Astrocyte (in vitro differentiated cells and primary cell): ENCODE measurements at regions not wholly inside any gene's neighbourhood (a gene's known extent, or its start where the extent isn't known, plus 50 kb on each side); places are given as distances from the start of the nearest gene placed in this dataset.

Experiments used
- DNase-seq: peaks from one replicate; pipeline ENCODE4 v3.0.0-alpha.2; 2010; ENCODE audit warnings: low read depth
- FAIRE-seq: peaks from 2 replicates; lab custom pipeline; 2011; peaks lifted over from hg19 to GRCh38; lab: Jason Lieb, UNC
- H2AFZ ChIP-seq: 2 replicates; pipeline ENCODE4 v1.6.0; 2012; ENCODE audit warnings: low read depth, low read length, inconsistent platforms
- H3K27ac ChIP-seq: 2 replicates; pipeline ENCODE4 v1.5.1; 2011; ENCODE audit warnings: low read depth, low read length, inconsistent platforms
- H3K27me3 ChIP-seq: 2 replicates; pipeline ENCODE4 v1.6.0; 2011; ENCODE audit warnings: low read length, inconsistent platforms; ENCODE audit not compliant: insufficient read depth
- H3K36me3 ChIP-seq: 2 replicates; pipeline ENCODE4 v1.5.1; 2011; ENCODE audit warnings: low read length, inconsistent platforms; ENCODE audit not compliant: insufficient read depth
- H3K4me1 ChIP-seq: 2 replicates; pipeline ENCODE4 v1.5.1; 2011; ENCODE audit warnings: low read length, inconsistent platforms; ENCODE audit not compliant: insufficient read depth
- H3K4me2 ChIP-seq: 2 replicates; pipeline ENCODE4 v1.6.0; 2012; ENCODE audit warnings: low read length, inconsistent platforms
- H3K4me3 ChIP-seq: 2 replicates; pipeline ENCODE4 v1.5.1; 2011; ENCODE audit warnings: low read depth, mild to moderate bottlenecking, low read length, inconsistent platforms; ENCODE audit not compliant: insufficient read depth
- H3K79me2 ChIP-seq: 2 replicates; pipeline ENCODE4 v1.6.0; 2012; ENCODE audit warnings: mild to moderate bottlenecking, low read length, inconsistent platforms; ENCODE audit not compliant: insufficient read depth
- H3K9ac ChIP-seq: 2 replicates; pipeline ENCODE4 v1.6.0; 2012; ENCODE audit warnings: mild to moderate bottlenecking, low read length, inconsistent platforms
- H3K9me3 ChIP-seq: 2 replicates; pipeline ENCODE4 v1.5.1; 2012; ENCODE audit warnings: low read depth, mild to moderate bottlenecking, low read length, inconsistent platforms; ENCODE audit not compliant: insufficient read depth
- H4K20me1 ChIP-seq: 2 replicates; pipeline ENCODE4 v1.6.0; 2012; ENCODE audit warnings: low read length, inconsistent platforms; ENCODE audit not compliant: insufficient read depth
- H3K27ac Mint-ChIP-seq: one replicate; pipeline ENCODE4 v1.8.0; 2021; ENCODE audit warnings: mild to moderate bottlenecking, mixed read lengths; ENCODE audit not compliant: unreplicated experiment
- H3K27me3 Mint-ChIP-seq: one replicate; pipeline ENCODE4 v1.8.0; 2021; ENCODE audit warnings: low read depth, mixed read lengths; ENCODE audit not compliant: unreplicated experiment
- H3K36me3 Mint-ChIP-seq: one replicate; pipeline ENCODE4 v1.8.0; 2021; ENCODE audit warnings: low read depth, mixed read lengths; ENCODE audit not compliant: unreplicated experiment
- H3K4me1 Mint-ChIP-seq: one replicate; pipeline ENCODE4 v1.8.0; 2021; ENCODE audit warnings: low read depth, mixed read lengths; ENCODE audit not compliant: unreplicated experiment
- H3K4me3 Mint-ChIP-seq: one replicate; pipeline ENCODE4 v1.8.0; 2021; ENCODE audit warnings: mild to moderate bottlenecking, moderate library complexity, mixed read lengths; ENCODE audit not compliant: unreplicated experiment
- H3K9me3 Mint-ChIP-seq: one replicate; pipeline ENCODE4 v1.8.0; 2021; ENCODE audit warnings: mild to moderate bottlenecking, mixed read lengths; ENCODE audit not compliant: unreplicated experiment
- CTCF ChIP-seq: IDR thresholded peaks from 2 replicates; pipeline ENCODE4 v1.5.1; 2011; ENCODE audit warnings: low read depth, mild to moderate bottlenecking, inconsistent platforms, low read length, moderate library complexity; ENCODE audit not compliant: insufficient read depth
- EZH2 ChIP-seq: IDR thresholded peaks from 2 replicates; pipeline ENCODE4 v1.6.1; 2012; ENCODE audit warnings: mild to moderate bottlenecking, low read length, inconsistent platforms; ENCODE audit not compliant: insufficient read depth

- Histone ChIP-seq H2AFZ (no peak overlapping the region), H3K79me2 (no peaks in the 10 kb centered on the region), H3K27me3 (no peaks in the 10 kb centered on the region), H3K36me3 (no peaks in the 10 kb centered on the region), H3K9me3 (no peaks in the 10 kb centered on the region), H3K9ac (no peak overlapping the region), H4K20me1 (no peaks in the 10 kb centered on the region), H3K27ac (no peak overlapping the region), H3K4me1 (no peaks in the 10 kb centered on the region), H3K4me3 (no peak overlapping the region), H3K4me2 (no peak overlapping the region)
- Mint-ChIP-seq H3K27me3 (no peaks in the 10 kb centered on the region), H3K36me3 (no peaks in the 10 kb centered on the region), H3K9me3 (no peaks in the 10 kb centered on the region), H3K27ac (no peak overlapping the region), H3K4me3 (no peak overlapping the region), H3K4me1 (no peaks in the 10 kb centered on the region)
- TF ChIP-seq EZH2 = no peak
- no peak for TF ChIP-seq CTCF
- FAIRE-seq (no peak), DNase-seq (peak; percentile 0)
These were observed 437.2 kb downstream of the SI start for GRCh38 chr3:164641071-164641470.

GRCh38 chr3:164640591-164640990, 437.7 kb downstream of the SI start:
- H2AFZ ChIP-seq = no peak overlapping the region
- no peak for TF ChIP-seq CTCF
- no peaks in the 10 kb centered on the region for H3K36me3 ChIP-seq
- H3K36me3 Mint-ChIP-seq = no peaks in the 10 kb centered on the region
- FAIRE-seq = no peak
- no peaks in the 10 kb centered on the region for H3K9me3 Mint-ChIP-seq
- H3K9ac ChIP-seq = no peak overlapping the region
- H3K27ac Mint-ChIP-seq = no peak overlapping the region
- H3K4me2 ChIP-seq = no peak overlapping the region
- H3K4me1 Mint-ChIP-seq = no peaks in the 10 kb centered on the region
- no peak overlapping the region for H3K27ac ChIP-seq
- no peaks in the 10 kb centered on the region for H3K79me2 ChIP-seq
- H3K27me3 Mint-ChIP-seq = no peaks in the 10 kb centered on the region
- no peaks in the 10 kb centered on the region for H3K9me3 ChIP-seq
- no peaks in the 10 kb centered on the region for H4K20me1 ChIP-seq
- no peaks in the 10 kb centered on the region for H3K4me1 ChIP-seq
- no peak overlapping the region for H3K4me3 Mint-ChIP-seq
- no peak overlapping the region for H3K4me3 ChIP-seq
- no peaks in the 10 kb centered on the region for H3K27me3 ChIP-seq
- DNase-seq = no peak

- H3K4me3 ChIP-seq = no peak overlapping the region
- no peaks in the 10 kb centered on the region for H3K36me3 ChIP-seq
- no peak overlapping the region for H3K27ac ChIP-seq
- H3K4me2 ChIP-seq = no peak overlapping the region
- H3K9ac ChIP-seq = no peak overlapping the region
- DNase-seq (no peak), FAIRE-seq (no peak)
- H3K9me3 ChIP-seq = no peaks in the 10 kb centered on the region
- Mint-ChIP-seq H3K27me3 (no peaks in the 10 kb centered on the region), H3K27ac (no peak overlapping the region), H3K36me3 (no peaks in the 10 kb centered on the region), H3K4me1 (no peaks in the 10 kb centered on the region), H3K4me3 (no peak overlapping the region), H3K9me3 (no peaks in the 10 kb centered on the region)
- no peaks in the 10 kb centered on the region for H3K27me3 ChIP-seq
- no peaks in the 10 kb centered on the region for H3K79me2 ChIP-seq
- no peak overlapping the region for H2AFZ ChIP-seq
- no peaks in the 10 kb centered on the region for H4K20me1 ChIP-seq
- TF ChIP-seq CTCF (no peak), EZH2 (no peak)
- no peaks in the 10 kb centered on the region for H3K4me1 ChIP-seq
These were observed 457.3 kb downstream of the SI start for GRCh38 chr3:164620956-164621355.
